ENCODE measurements at regions not wholly inside any gene's neighbourhood (a gene's known extent, or its start where the extent isn't known, plus 50 kb on each side); places are given as distances from the start of the nearest gene placed in this dataset.

- H3K27ac ChIP-seq (ENCODE audit: low read length): no peak overlapping the region
- H3K4me3 ChIP-seq (ENCODE audit: low read length): no peak overlapping the region
- H3K27me3 ChIP-seq (ENCODE audit: control insufficient read depth, insufficient read depth, low read length): no peaks in the 10 kb centered on the region
- H3K36me3 ChIP-seq (ENCODE audit: control insufficient read depth, insufficient read depth, low read length): no peaks in the 10 kb centered on the region
- no peaks in the 10 kb centered on the region for H3K9me3 ChIP-seq (ENCODE audit: control insufficient read depth, insufficient read depth, low read length)
- no CpG with 5 or more reads among the region's 2 CpGs for WGBS (ENCODE audit: insufficient coverage, insufficient read length)
- no peaks in the 10 kb centered on the region for H3K4me1 ChIP-seq (ENCODE audit: control insufficient read depth, insufficient read depth, low read length)
- DNase-seq (ENCODE audit: low read depth, low spot score): no peak
Measured at GRCh38 chr5:152306386-152306785, 98.7 kb downstream of the NMUR2 start.

- no peak for DNase-seq (ENCODE audit: low read depth, low spot score)
- no peak overlapping the region for H3K4me3 ChIP-seq (ENCODE audit: low read length)
- no peaks in the 10 kb centered on the region for H3K27me3 ChIP-seq (ENCODE audit: control insufficient read depth, insufficient read depth, low read length)
- no peaks in the 10 kb centered on the region for H3K36me3 ChIP-seq (ENCODE audit: control insufficient read depth, insufficient read depth, low read length)
- WGBS (ENCODE audit: insufficient coverage, insufficient read length): no CpG with 5 or more reads among the region's 3 CpGs
- no peaks in the 10 kb centered on the region for H3K9me3 ChIP-seq (ENCODE audit: control insufficient read depth, insufficient read depth, low read length)
- H3K4me1 ChIP-seq (ENCODE audit: control insufficient read depth, insufficient read depth, low read length): no peaks in the 10 kb centered on the region
- no peak overlapping the region for H3K27ac ChIP-seq (ENCODE audit: low read length)
Measured at GRCh38 chr5:152305525-152305924, 99.6 kb downstream of the NMUR2 start.

- H3K36me3 ChIP-seq (ENCODE audit: control insufficient read depth, insufficient read depth, low read length): no peaks in the 10 kb centered on the region
- no peaks in the 10 kb centered on the region for H3K27me3 ChIP-seq (ENCODE audit: control insufficient read depth, insufficient read depth, low read length)
- H3K9me3 ChIP-seq (ENCODE audit: control insufficient read depth, insufficient read depth, low read length): no peaks in the 10 kb centered on the region
- no peak overlapping the region for H3K4me3 ChIP-seq (ENCODE audit: low read length)
- H3K27ac ChIP-seq (ENCODE audit: low read length): no peak overlapping the region
- DNase-seq (ENCODE audit: low read depth, low spot score): no peak
- no peaks in the 10 kb centered on the region for H3K4me1 ChIP-seq (ENCODE audit: control insufficient read depth, insufficient read depth, low read length)
Measured at GRCh38 chr5:152303841-152304240, 101.2 kb downstream of the NMUR2 start.

GRCh38 chr5:152297866-152298265 lies 107.2 kb downstream of the NMUR2 start:
- Histone ChIP-seq H3K27ac (ENCODE audit: low read length) (no peak overlapping the region), H3K36me3 (ENCODE audit: control insufficient read depth, insufficient read depth, low read length) (no peaks in the 10 kb centered on the region), H3K9me3 (ENCODE audit: control insufficient read depth, insufficient read depth, low read length) (no peaks in the 10 kb centered on the region), H3K27me3 (ENCODE audit: control insufficient read depth, insufficient read depth, low read length) (no peaks in the 10 kb centered on the region), H3K4me3 (ENCODE audit: low read length) (no peak overlapping the region), H3K4me1 (ENCODE audit: control insufficient read depth, insufficient read depth, low read length) (no peaks in the 10 kb centered on the region)
- DNase-seq (ENCODE audit: low read depth, low spot score): no peak

GRCh38 chr5:152293189-152293588 lies 111.9 kb downstream of the NMUR2 start:
- Histone ChIP-seq H3K4me3 (ENCODE audit: low read length) (no peak overlapping the region), H3K9me3 (ENCODE audit: control insufficient read depth, insufficient read depth, low read length) (no peaks in the 10 kb centered on the region), H3K36me3 (ENCODE audit: control insufficient read depth, insufficient read depth, low read length) (no peaks in the 10 kb centered on the region), H3K27ac (ENCODE audit: low read length) (no peak overlapping the region), H3K27me3 (ENCODE audit: control insufficient read depth, insufficient read depth, low read length) (no peaks in the 10 kb centered on the region), H3K4me1 (ENCODE audit: control insufficient read depth, insufficient read depth, low read length) (no peaks in the 10 kb centered on the region)
- no peak for DNase-seq (ENCODE audit: low read depth, low spot score)
- no CpG with 5 or more reads among the region's 2 CpGs for WGBS (ENCODE audit: insufficient coverage, insufficient read length)

- WGBS (ENCODE audit: insufficient coverage, insufficient read length): no CpG with 5 or more reads among the region's 5 CpGs
- Histone ChIP-seq H3K4me3 (ENCODE audit: low read length) (no peak overlapping the region), H3K27me3 (ENCODE audit: control insufficient read depth, insufficient read depth, low read length) (no peaks in the 10 kb centered on the region), H3K4me1 (ENCODE audit: control insufficient read depth, insufficient read depth, low read length) (no peaks in the 10 kb centered on the region), H3K9me3 (ENCODE audit: control insufficient read depth, insufficient read depth, low read length) (no peaks in the 10 kb centered on the region), H3K27ac (ENCODE audit: low read length) (no peak overlapping the region), H3K36me3 (ENCODE audit: control insufficient read depth, insufficient read depth, low read length) (no peaks in the 10 kb centered on the region)
- DNase-seq (ENCODE audit: low read depth, low spot score): no peak
Measured at GRCh38 chr5:152290181-152290580, 114.9 kb downstream of the NMUR2 start.

- Histone ChIP-seq H3K4me1 (ENCODE audit: control insufficient read depth, insufficient read depth, low read length) (no peaks in the 10 kb centered on the region), H3K27ac (ENCODE audit: low read length) (no peak overlapping the region), H3K9me3 (ENCODE audit: control insufficient read depth, insufficient read depth, low read length) (no peaks in the 10 kb centered on the region), H3K36me3 (ENCODE audit: control insufficient read depth, insufficient read depth, low read length) (no peaks in the 10 kb centered on the region), H3K4me3 (ENCODE audit: low read length) (no peak overlapping the region), H3K27me3 (ENCODE audit: control insufficient read depth, insufficient read depth, low read length) (no peaks in the 10 kb centered on the region)
- DNase-seq (ENCODE audit: low read depth, low spot score): no peak
- no CpG with 5 or more reads among the region's 3 CpGs for WGBS (ENCODE audit: insufficient coverage, insufficient read length)
Measured at GRCh38 chr5:152288917-152289595, 116.0 kb downstream of the NMUR2 start.

- no peaks in the 10 kb centered on the region for H3K36me3 ChIP-seq (ENCODE audit: control insufficient read depth, insufficient read depth, low read length)
- H3K27me3 ChIP-seq (ENCODE audit: control insufficient read depth, insufficient read depth, low read length): no peaks in the 10 kb centered on the region
- H3K9me3 ChIP-seq (ENCODE audit: control insufficient read depth, insufficient read depth, low read length): no peaks in the 10 kb centered on the region
- WGBS (ENCODE audit: insufficient coverage, insufficient read length): no CpG with 5 or more reads among the region's 6 CpGs
- H3K4me1 ChIP-seq (ENCODE audit: control insufficient read depth, insufficient read depth, low read length): no peaks in the 10 kb centered on the region
- H3K4me3 ChIP-seq (ENCODE audit: low read length): no peak overlapping the region
- DNase-seq (ENCODE audit: low read depth, low spot score): no peak
- no peak overlapping the region for H3K27ac ChIP-seq (ENCODE audit: low read length)
Measured at GRCh38 chr5:152288499-152288898, 116.6 kb downstream of the NMUR2 start.

GRCh38 chr5:152285764-152286163 lies 119.3 kb downstream of the NMUR2 start:
- Histone ChIP-seq H3K36me3 (ENCODE audit: control insufficient read depth, insufficient read depth, low read length) (no peaks in the 10 kb centered on the region), H3K27ac (ENCODE audit: low read length) (no peak overlapping the region), H3K4me3 (ENCODE audit: low read length) (no peak overlapping the region), H3K9me3 (ENCODE audit: control insufficient read depth, insufficient read depth, low read length) (no peaks in the 10 kb centered on the region), H3K4me1 (ENCODE audit: control insufficient read depth, insufficient read depth, low read length) (no peaks in the 10 kb centered on the region), H3K27me3 (ENCODE audit: control insufficient read depth, insufficient read depth, low read length) (no peaks in the 10 kb centered on the region)
- no CpG with 5 or more reads among the region's 3 CpGs for WGBS (ENCODE audit: insufficient coverage, insufficient read length)
- DNase-seq (ENCODE audit: low read depth, low spot score): no peak

- H3K36me3 ChIP-seq (ENCODE audit: control insufficient read depth, insufficient read depth, low read length): no peaks in the 10 kb centered on the region
- no peak overlapping the region for H3K4me3 ChIP-seq (ENCODE audit: low read length)
- no CpG with 5 or more reads among the region's 1 CpG for WGBS (ENCODE audit: insufficient coverage, insufficient read length)
- no peaks in the 10 kb centered on the region for H3K9me3 ChIP-seq (ENCODE audit: control insufficient read depth, insufficient read depth, low read length)
- no peaks in the 10 kb centered on the region for H3K4me1 ChIP-seq (ENCODE audit: control insufficient read depth, insufficient read depth, low read length)
- H3K27ac ChIP-seq (ENCODE audit: low read length): no peak overlapping the region
- H3K27me3 ChIP-seq (ENCODE audit: control insufficient read depth, insufficient read depth, low read length): no peaks in the 10 kb centered on the region
- no peak for DNase-seq (ENCODE audit: low read depth, low spot score)
Measured at GRCh38 chr5:152282331-152282730, 122.7 kb downstream of the NMUR2 start.

GRCh38 chr5:152277936-152278335 lies 127.1 kb downstream of the NMUR2 start:
- no peak for DNase-seq (ENCODE audit: low read depth, low spot score)
- Histone ChIP-seq H3K36me3 (ENCODE audit: control insufficient read depth, insufficient read depth, low read length) (no peaks in the 10 kb centered on the region), H3K4me3 (ENCODE audit: low read length) (no peak overlapping the region), H3K27ac (ENCODE audit: low read length) (no peak overlapping the region), H3K27me3 (ENCODE audit: control insufficient read depth, insufficient read depth, low read length) (no peaks in the 10 kb centered on the region), H3K4me1 (ENCODE audit: control insufficient read depth, insufficient read depth, low read length) (no peaks in the 10 kb centered on the region), H3K9me3 (ENCODE audit: control insufficient read depth, insufficient read depth, low read length) (no peaks in the 10 kb centered on the region)
- 100% methylated on average over 1 of the region's 2 CpGs for WGBS (ENCODE audit: insufficient coverage, insufficient read length)

All from iPS DF 6.9 (cell line).